AG10803 (cell line): ENCODE measurements at regions not wholly inside any gene's neighbourhood (a gene's known extent, or its start where the extent isn't known, plus 50 kb on each side); places are given as distances from the start of the nearest gene placed in this dataset.
"Not testable (repeated sequence)": the region's sequence is repeated elsewhere in the genome, so short reads cannot be mapped to it uniquely, and the experiment has no call there.

Source experiments
- DNase-seq: peaks from one replicate; pipeline ENCODE4 v3.0.0; 2010; ENCODE audit warnings: low read depth
- H3K4me3 ChIP-seq: 2 replicates; pipeline ENCODE4 v1.5.1; 2011; ENCODE audit warnings: mild to moderate bottlenecking, low read length, control low read depth
- CTCF ChIP-seq: conservative IDR thresholded peaks from 2 replicates; pipeline ENCODE4 v1.5.1; 2011; ENCODE audit warnings: mild to moderate bottlenecking, low read length, control low read depth, inconsistent platforms

GRCh38 chr1:147389532-147390184, 147.2 kb downstream of the CHD1L start:
- peak; percentile 89 for TF ChIP-seq CTCF
- DNase-seq: peak; percentile 61
- no peak overlapping the region for H3K4me3 ChIP-seq

- no peak for TF ChIP-seq CTCF
- DNase-seq: no peak
Observed at GRCh38 chr1:147390185-147390542, 147.7 kb downstream of the CHD1L start.

GRCh38 chr1:147391114-147391513, 148.6 kb downstream of the CHD1L start:
- TF ChIP-seq CTCF: no peak
- no peak for DNase-seq
- no peak overlapping the region for H3K4me3 ChIP-seq

More at GRCh38 chr1:147390185-147390542, 147.7 kb downstream of the CHD1L start:
- H3K4me3 ChIP-seq: no peak overlapping the region

GRCh38 chr1:147402326-147403045, 138.8 kb upstream of the BCL9 start:
- not testable (repeated sequence) for DNase-seq

GRCh38 chr1:147404344-147404743, 137.0 kb upstream of the BCL9 start:
- not testable (repeated sequence) for H3K4me3 ChIP-seq, DNase-seq

More at GRCh38 chr1:147402326-147403045, 138.8 kb upstream of the BCL9 start:
- H3K4me3 ChIP-seq: not testable (repeated sequence)

GRCh38 chr1:147409886-147410285, 131.4 kb upstream of the BCL9 start:
- no peak for TF ChIP-seq CTCF
- no peak overlapping the region for H3K4me3 ChIP-seq
- no peak for DNase-seq

- TF ChIP-seq CTCF: no peak
- no peak for DNase-seq
Observed at GRCh38 chr1:147413110-147413605, 128.1 kb upstream of the BCL9 start.

GRCh38 chr1:147414505-147415163, 126.7 kb upstream of the BCL9 start:
- no peak for TF ChIP-seq CTCF
- DNase-seq: no peak
- H3K4me3 ChIP-seq: no peak overlapping the region

More at GRCh38 chr1:147413110-147413605, 128.1 kb upstream of the BCL9 start:
- H3K4me3 ChIP-seq: no peak overlapping the region
